Hepatocyte (in vitro differentiated cells): ENCODE measurements at regions not wholly inside any gene's neighbourhood (a gene's known extent, or its start where the extent isn't known, plus 50 kb on each side); places are given as distances from the start of the nearest gene placed in this dataset.

Experiments
- DNase-seq: peaks from one replicate; pipeline ENCODE4 v3.0.0-alpha.2; 2016; ENCODE audit warnings: low spot score
- H2AFZ ChIP-seq: fragments of 200-600 bp; sonication (generic); 2 replicates; pipeline ENCODE4 v1.6.0; 2016; ENCODE audit warnings: antibody characterized with exemption, mild to moderate bottlenecking
- H3K27ac ChIP-seq: fragments of 200-600 bp; sonication (generic); 2 replicates; pipeline ENCODE4 v1.5.1; 2016; ENCODE audit warnings: mild to moderate bottlenecking
- H3K27me3 ChIP-seq: fragments of 200-600 bp; sonication (generic); 2 replicates; pipeline ENCODE4 v1.6.1; 2016
- H3K36me3 ChIP-seq: fragments of 200-600 bp; sonication (generic); replicated peaks from 2 replicates; pipeline ENCODE4 v1.5.1; 2016; ENCODE audit warnings: low read depth; ENCODE audit not compliant: insufficient read depth
- H3K4me1 ChIP-seq: fragments of 200-600 bp; sonication (generic); 2 replicates; pipeline ENCODE4 v1.5.1; 2016; ENCODE audit warnings: mild to moderate bottlenecking, moderate library complexity; ENCODE audit not compliant: insufficient read depth
- H3K4me2 ChIP-seq: fragments of 200-600 bp; sonication (generic); 2 replicates; pipeline ENCODE4 v1.6.0; 2016
- H3K4me3 ChIP-seq: fragments of 200-600 bp; sonication (generic); 2 replicates; pipeline ENCODE4 v1.5.1; 2016; ENCODE audit warnings: mild to moderate bottlenecking
- H3K79me2 ChIP-seq: fragments of 200-600 bp; sonication (generic); 2 replicates; pipeline ENCODE4 v1.6.0; 2017; ENCODE audit warnings: mild to moderate bottlenecking
- H3K9me2 ChIP-seq: fragments of 200-600 bp; sonication (generic); replicated peaks from 2 replicates; pipeline ENCODE4 v1.6.0; 2017; ENCODE audit warnings: mild to moderate bottlenecking; ENCODE audit not compliant: insufficient read depth
- H3K9me3 ChIP-seq: fragments of 200-600 bp; sonication (generic); 2 replicates; pipeline ENCODE4 v1.5.1; 2016; ENCODE audit warnings: low read depth, mild to moderate bottlenecking
- H4K20me1 ChIP-seq: fragments of 200-600 bp; sonication (generic); 2 replicates; pipeline ENCODE4 v1.6.0; 2016; ENCODE audit warnings: mild to moderate bottlenecking; ENCODE audit not compliant: insufficient read depth, poor library complexity, severe bottlenecking
- CTCF ChIP-seq: fragments of 200-600 bp; sonication (generic); IDR thresholded peaks from 2 replicates; pipeline ENCODE4 v1.5.1; 2016; ENCODE audit warnings: antibody characterized with exemption, mild to moderate bottlenecking; ENCODE audit not compliant: poor library complexity
- EZH2 ChIP-seq: fragments of 200-600 bp; sonication (generic); IDR thresholded peaks from 2 replicates; pipeline ENCODE4 v1.6.1; 2016; ENCODE audit warnings: antibody characterized with exemption, mild to moderate bottlenecking, borderline replicate concordance
- EZH2phosphoT487 ChIP-seq: fragments of 200-600 bp; sonication (generic); IDR thresholded peaks from one replicate; pipeline ENCODE4 v1.6.1; 2018; ENCODE audit warnings: antibody characterized with exemption, mild to moderate bottlenecking, low read depth, moderate library complexity; ENCODE audit not compliant: unreplicated experiment, severe bottlenecking
- WGBS: methylation state at CpG from one replicate; pipeline ENCODE4 v1.1.6; 2016; ENCODE audit warnings: low lambda C conversion rate; ENCODE audit errors: missing lambda C conversion rate; 5-methylcytosine and 5-hydroxymethylcytosine counted together

- no peak for DNase-seq
- Histone ChIP-seq H3K4me1 (no peaks in the 10 kb centered on the region), H3K9me3 (no peaks in the 10 kb centered on the region), H2AFZ (no peak overlapping the region), H3K4me2 (no peak overlapping the region), H3K79me2 (no peaks in the 10 kb centered on the region), H3K9me2 (no peaks in the 10 kb centered on the region), H3K36me3 (no peaks in the 10 kb centered on the region), H4K20me1 (no peaks in the 10 kb centered on the region), H3K27me3 (no peaks in the 10 kb centered on the region), H3K27ac (no peak overlapping the region), H3K4me3 (no peak overlapping the region)
- no peak for TF ChIP-seq EZH2phosphoT487
- TF ChIP-seq CTCF, result no peak
- no peak for TF ChIP-seq EZH2
- 54% methylated on average over 1 of the region's 1 CpG for WGBS
Observed at GRCh38 chr1:72885017-72885416, 602.7 kb upstream of the NEGR1 start.

- Histone ChIP-seq H3K9me3 (no peaks in the 10 kb centered on the region), H3K36me3 (no peaks in the 10 kb centered on the region), H2AFZ (no peak overlapping the region), H3K4me2 (no peak overlapping the region), H3K9me2 (no peaks in the 10 kb centered on the region), H3K79me2 (no peaks in the 10 kb centered on the region), H3K27me3 (no peaks in the 10 kb centered on the region), H3K4me1 (no peaks in the 10 kb centered on the region), H4K20me1 (no peaks in the 10 kb centered on the region), H3K27ac (no peak overlapping the region), H3K4me3 (no peak overlapping the region)
- no peak for DNase-seq
- TF ChIP-seq CTCF (no peak), EZH2phosphoT487 (no peak), EZH2 (no peak)
Observed at GRCh38 chr1:72869873-72870272, 587.5 kb upstream of the NEGR1 start.

GRCh38 chr1:72869441-72869840 lies 587.1 kb upstream of the NEGR1 start:
- DNase-seq, result no peak
- TF ChIP-seq CTCF (no peak), EZH2phosphoT487 (no peak), EZH2 (no peak)
- no peaks in the 10 kb centered on the region for H3K9me3 ChIP-seq
- H3K27me3 ChIP-seq, result no peaks in the 10 kb centered on the region
- H3K9me2 ChIP-seq, result no peaks in the 10 kb centered on the region
- H2AFZ ChIP-seq, result no peak overlapping the region
- no peak overlapping the region for H3K4me3 ChIP-seq
- no peak overlapping the region for H3K4me2 ChIP-seq
- no peaks in the 10 kb centered on the region for H3K4me1 ChIP-seq
- no peaks in the 10 kb centered on the region for H3K36me3 ChIP-seq
- no peaks in the 10 kb centered on the region for H4K20me1 ChIP-seq
- no peaks in the 10 kb centered on the region for H3K79me2 ChIP-seq
- no peak overlapping the region for H3K27ac ChIP-seq

- 59% methylated on average over 4 of the region's 4 CpGs for WGBS
- Histone ChIP-seq H4K20me1 (no peaks in the 10 kb centered on the region), H3K79me2 (no peaks in the 10 kb centered on the region), H3K9me3 (no peaks in the 10 kb centered on the region), H2AFZ (no peak overlapping the region), H3K4me2 (no peak overlapping the region), H3K4me3 (no peak overlapping the region), H3K27me3 (no peaks in the 10 kb centered on the region), H3K36me3 (no peaks in the 10 kb centered on the region), H3K27ac (no peak overlapping the region), H3K9me2 (no peaks in the 10 kb centered on the region), H3K4me1 (no peaks in the 10 kb centered on the region)
- TF ChIP-seq EZH2, result no peak
- TF ChIP-seq EZH2phosphoT487, result no peak
- TF ChIP-seq CTCF, result no peak
- DNase-seq, result no peak
Observed at GRCh38 chr1:72851597-72851996, 569.3 kb upstream of the NEGR1 start.
